Breast epithelium (tissue), 3 donors: ENCODE measurements at regions not wholly inside any gene's neighbourhood (a gene's known extent, or its start where the extent isn't known, plus 50 kb on each side); places are given as distances from the start of the nearest gene placed in this dataset.

Experiments used
- POLR2A ChIP-seq: fragments of 450-650 bp; IDR thresholded peaks from one replicate; pipeline ENCODE4 v1.6.1; 2016; ENCODE audit warnings: antibody characterized with exemption, mild to moderate bottlenecking, moderate library complexity
- TF ChIP-seq, protein P1 (sequence below), 3 donors: fragments of 450-650 bp; IDR thresholded peaks; one replicate each; pipeline ENCODE4 v1.5.1; 2016 to 2017; ENCODE audit warnings: antibody characterized with exemption in 3 of 3, mild to moderate bottlenecking in 3 of 3, moderate library complexity in 3 of 3

- TF ChIP-seq, protein P1, sequence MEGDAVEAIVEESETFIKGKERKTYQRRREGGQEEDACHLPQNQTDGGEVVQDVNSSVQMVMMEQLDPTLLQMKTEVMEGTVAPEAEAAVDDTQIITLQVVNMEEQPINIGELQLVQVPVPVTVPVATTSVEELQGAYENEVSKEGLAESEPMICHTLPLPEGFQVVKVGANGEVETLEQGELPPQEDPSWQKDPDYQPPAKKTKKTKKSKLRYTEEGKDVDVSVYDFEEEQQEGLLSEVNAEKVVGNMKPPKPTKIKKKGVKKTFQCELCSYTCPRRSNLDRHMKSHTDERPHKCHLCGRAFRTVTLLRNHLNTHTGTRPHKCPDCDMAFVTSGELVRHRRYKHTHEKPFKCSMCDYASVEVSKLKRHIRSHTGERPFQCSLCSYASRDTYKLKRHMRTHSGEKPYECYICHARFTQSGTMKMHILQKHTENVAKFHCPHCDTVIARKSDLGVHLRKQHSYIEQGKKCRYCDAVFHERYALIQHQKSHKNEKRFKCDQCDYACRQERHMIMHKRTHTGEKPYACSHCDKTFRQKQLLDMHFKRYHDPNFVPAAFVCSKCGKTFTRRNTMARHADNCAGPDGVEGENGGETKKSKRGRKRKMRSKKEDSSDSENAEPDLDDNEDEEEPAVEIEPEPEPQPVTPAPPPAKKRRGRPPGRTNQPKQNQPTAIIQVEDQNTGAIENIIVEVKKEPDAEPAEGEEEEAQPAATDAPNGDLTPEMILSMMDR (IDR thresholded peaks at IDR 0.05), result no peak
- TF ChIP-seq POLR2A, result no peak
These were observed 68.9 kb upstream of the GAP43 start for GRCh38 chr3:115554487-115554807.
